ENCODE measurements at regions not wholly inside any gene's neighbourhood (a gene's known extent, or its start where the extent isn't known, plus 50 kb on each side); places are given as distances from the start of the nearest gene placed in this dataset.

DNA sequence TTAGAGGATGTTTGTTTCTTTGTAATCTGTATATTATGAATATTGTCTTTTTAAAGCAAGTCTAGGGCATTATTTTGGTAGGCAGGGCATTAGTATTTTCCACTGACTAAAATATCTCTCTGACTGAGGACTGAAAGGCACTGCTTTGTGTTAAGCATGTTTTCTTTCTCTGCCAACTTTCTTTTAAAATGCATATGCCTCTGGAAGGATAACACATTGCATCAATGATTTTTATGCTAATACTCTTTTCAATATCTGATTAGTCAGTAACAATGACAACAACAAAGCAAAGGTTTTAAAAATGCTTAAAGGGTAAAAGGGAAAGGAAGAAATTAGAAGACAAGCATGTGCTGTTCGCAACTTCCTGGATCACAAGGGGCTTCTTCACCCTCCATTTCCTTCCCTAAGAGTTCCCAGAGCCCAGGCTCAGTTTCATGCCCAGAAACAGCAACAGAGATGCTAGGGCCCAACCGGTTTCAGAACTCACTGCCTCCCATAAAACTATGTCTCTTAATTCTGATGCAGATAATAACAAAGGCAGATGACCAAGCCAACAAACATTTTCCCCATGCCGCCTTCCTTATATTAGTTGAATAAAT is 786.8 kb upstream of the ACVR2A start:
- no peaks in the 10 kb centered on the region for H3K36me3 Mint-ChIP-seq
- H3K4me3 Mint-ChIP-seq = no peak overlapping the region
- H3K27ac Mint-ChIP-seq = no peak overlapping the region
- H3K4me1 Mint-ChIP-seq = no peaks in the 10 kb centered on the region
- H3K9me3 Mint-ChIP-seq = no peaks in the 10 kb centered on the region
- peaks cover 4% of the 10 kb centered on the region for H3K27me3 Mint-ChIP-seq

DNA sequence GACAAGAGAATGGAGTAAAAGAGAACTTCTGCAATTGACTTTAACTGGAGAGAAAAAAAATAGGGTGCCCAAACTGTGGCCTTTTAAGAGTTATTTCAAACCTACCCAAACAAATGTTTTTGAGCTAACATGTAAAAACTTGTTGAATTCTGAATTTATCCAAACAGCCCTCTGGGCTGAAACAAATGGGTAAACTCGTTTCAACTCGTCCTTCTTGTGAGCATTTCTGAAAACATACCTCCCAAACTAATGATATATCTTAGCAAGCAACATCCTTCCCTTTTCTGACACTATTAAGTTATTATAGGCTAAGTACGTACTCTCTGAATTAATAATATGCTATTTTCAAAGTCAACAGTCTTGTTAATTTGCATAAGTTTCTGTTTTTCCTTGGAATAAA is 793.0 kb upstream of the ACVR2A start:
- H3K27ac Mint-ChIP-seq = no peak overlapping the region
- no peaks in the 10 kb centered on the region for H3K36me3 Mint-ChIP-seq
- no peaks in the 10 kb centered on the region for H3K4me1 Mint-ChIP-seq
- H3K27me3 Mint-ChIP-seq = peaks cover 8% of the 10 kb centered on the region
- H3K4me3 Mint-ChIP-seq = no peak overlapping the region
- no peaks in the 10 kb centered on the region for H3K9me3 Mint-ChIP-seq

DNA sequence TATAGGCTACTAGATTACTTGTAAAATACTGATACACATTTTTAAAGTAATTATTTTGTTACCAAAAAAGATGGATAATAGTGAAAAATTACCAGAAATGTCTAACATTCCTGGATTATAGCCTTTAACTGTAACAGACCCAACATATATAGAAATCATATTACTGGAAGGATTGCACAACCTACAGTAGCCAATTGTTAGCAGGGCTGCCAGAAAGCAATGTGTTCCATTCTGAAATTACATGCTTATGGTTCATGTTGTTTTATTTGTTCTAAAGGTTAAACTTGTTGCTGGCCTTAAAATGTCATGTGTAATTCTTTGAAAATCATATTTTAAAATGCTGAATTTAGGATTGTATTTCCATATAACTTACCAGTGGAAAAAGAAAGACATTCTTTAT is 793.6 kb upstream of the ACVR2A start:
- Mint-ChIP-seq H3K4me1 (no peaks in the 10 kb centered on the region), H3K27ac (no peak overlapping the region), H3K27me3 (peaks cover 8% of the 10 kb centered on the region), H3K4me3 (no peak overlapping the region), H3K9me3 (no peaks in the 10 kb centered on the region), H3K36me3 (no peaks in the 10 kb centered on the region)

DNA sequence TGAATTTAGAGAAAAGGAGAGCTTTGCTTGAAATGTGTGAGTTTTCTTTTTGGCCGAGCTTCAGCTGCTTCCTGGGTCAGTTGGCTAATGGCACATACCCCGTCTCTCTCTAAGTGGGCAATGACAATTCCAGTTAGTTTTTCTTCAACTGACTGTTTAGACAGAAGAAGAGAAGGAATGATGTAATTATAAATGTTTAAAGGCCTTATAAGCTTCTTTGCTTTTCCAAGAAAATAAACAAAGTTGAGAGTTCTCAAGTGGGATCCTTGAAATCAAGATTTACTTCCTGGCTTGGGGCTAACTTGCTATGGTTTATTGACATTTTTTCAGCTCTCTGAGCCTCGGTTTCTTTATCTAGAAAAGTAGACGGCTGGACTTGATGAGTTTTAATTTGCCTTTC is 794.9 kb upstream of the ACVR2A start:
- H3K27ac Mint-ChIP-seq = no peak overlapping the region
- peaks cover 8% of the 10 kb centered on the region for H3K27me3 Mint-ChIP-seq
- no peaks in the 10 kb centered on the region for H3K9me3 Mint-ChIP-seq
- no peaks in the 10 kb centered on the region for H3K36me3 Mint-ChIP-seq
- no peak overlapping the region for H3K4me3 Mint-ChIP-seq
- no peaks in the 10 kb centered on the region for H3K4me1 Mint-ChIP-seq

DNA sequence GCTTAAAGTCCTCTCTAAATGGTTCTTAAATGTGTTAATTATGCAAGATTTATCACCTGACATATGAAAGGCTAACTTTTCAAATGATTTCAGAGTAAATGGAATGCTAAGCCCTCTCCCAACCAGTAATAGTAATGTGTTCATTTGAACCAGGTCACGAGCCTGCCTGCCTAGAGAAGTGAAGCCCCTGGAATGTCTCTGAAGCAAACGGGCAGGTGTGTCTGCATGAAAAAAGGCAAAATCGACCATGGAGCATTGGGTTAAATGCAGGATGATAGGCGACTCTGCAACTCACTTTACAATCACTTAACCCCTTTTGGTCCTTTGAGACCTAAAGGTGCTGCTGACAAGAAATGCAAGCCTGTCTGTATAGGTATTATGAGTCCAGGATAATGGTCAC is 798.4 kb upstream of the ACVR2A start:
- no peak overlapping the region for H3K27ac Mint-ChIP-seq
- no peaks in the 10 kb centered on the region for H3K4me1 Mint-ChIP-seq
- no peaks in the 10 kb centered on the region for H3K36me3 Mint-ChIP-seq
- H3K27me3 Mint-ChIP-seq = peaks cover 1% of the 10 kb centered on the region
- H3K4me3 Mint-ChIP-seq = no peak overlapping the region
- H3K9me3 Mint-ChIP-seq = no peaks in the 10 kb centered on the region

DNA sequence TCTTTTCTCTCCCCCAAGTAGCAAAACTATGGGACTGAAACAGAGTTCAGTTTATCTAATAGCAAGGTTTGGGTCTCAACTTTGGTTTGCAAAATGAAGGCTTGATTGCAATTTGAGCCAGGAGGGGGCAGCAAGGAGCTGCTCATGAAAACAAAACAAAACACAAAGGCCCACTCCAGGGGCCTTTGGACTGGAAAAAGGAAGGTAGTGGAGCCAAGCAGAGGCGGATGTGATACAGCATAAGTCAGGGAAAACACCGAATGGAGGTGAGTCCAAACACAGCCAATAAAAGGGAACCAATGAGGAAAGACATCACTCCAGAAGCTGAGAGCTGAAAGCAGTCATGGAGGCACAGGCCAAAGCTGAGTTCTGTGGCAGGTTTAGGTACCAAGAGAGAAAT is 799.7 kb upstream of the ACVR2A start:
- no peaks in the 10 kb centered on the region for H3K9me3 Mint-ChIP-seq
- no peak overlapping the region for H3K27ac Mint-ChIP-seq
- no peaks in the 10 kb centered on the region for H3K4me1 Mint-ChIP-seq
- H3K4me3 Mint-ChIP-seq = no peak overlapping the region
- H3K36me3 Mint-ChIP-seq = no peaks in the 10 kb centered on the region
- no peaks in the 10 kb centered on the region for H3K27me3 Mint-ChIP-seq

DNA sequence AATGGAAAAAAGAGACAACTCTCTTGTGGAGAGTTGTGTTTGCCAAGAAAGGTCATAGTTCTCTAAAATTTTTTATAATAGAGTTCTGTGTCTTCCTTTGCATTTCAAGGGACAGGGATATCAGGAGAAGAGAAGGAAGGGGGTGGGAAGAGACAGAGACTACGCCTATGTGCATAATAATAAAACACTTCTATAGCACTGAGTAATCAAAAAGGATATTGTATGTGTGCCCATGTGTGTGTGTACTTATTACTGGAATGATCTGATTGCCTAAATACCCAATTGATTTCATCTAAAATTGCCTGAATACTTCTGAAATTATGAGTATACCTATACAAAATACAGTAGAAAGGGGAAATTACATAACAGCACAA is 803.7 kb upstream of the ACVR2A start:
- H3K4me1 Mint-ChIP-seq = no peaks in the 10 kb centered on the region
- no peak overlapping the region for H3K27ac Mint-ChIP-seq
- H3K4me3 Mint-ChIP-seq = no peak overlapping the region
- H3K36me3 Mint-ChIP-seq = no peaks in the 10 kb centered on the region
- H3K9me3 Mint-ChIP-seq = no peaks in the 10 kb centered on the region
- H3K27me3 Mint-ChIP-seq = peaks cover 3% of the 10 kb centered on the region

DNA sequence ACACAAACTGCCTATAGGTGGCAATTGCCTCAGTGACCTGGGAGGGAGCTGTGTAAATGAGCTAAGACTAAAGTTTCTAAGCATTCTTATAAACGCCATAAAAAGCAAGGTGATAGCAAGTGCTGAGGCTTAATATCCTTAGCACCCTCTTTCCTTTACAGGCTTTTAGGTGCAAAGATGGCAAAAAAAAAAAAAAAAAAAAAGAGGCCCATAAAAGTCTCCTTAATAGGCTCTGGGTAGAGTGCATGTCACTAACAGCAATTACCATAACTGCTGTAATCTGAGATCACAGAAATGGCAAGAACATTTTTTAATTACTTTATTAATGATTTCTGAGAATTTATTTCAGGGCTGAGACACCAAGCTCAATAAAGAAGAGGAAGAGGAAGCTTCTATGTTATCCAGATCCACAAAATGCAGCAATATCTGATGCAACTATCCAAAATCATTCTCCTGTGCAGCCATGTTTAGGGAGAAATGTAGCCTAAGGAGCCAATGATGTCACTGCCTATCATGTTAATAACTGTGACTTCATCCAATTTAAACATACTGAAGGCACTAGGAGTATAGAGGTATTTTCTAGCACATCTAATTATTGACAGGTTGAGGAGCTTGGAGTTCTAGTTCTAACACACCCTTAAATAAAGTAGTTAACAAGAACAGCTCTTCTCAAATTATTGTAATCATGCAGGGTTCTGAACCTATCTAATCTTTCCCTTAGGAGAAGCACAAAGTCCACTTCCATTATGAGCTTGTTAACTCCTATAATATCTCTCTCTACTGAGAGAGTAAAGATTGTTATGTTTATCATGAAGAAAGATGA is 804.3 kb upstream of the ACVR2A start:
- no peak overlapping the region for H3K4me3 Mint-ChIP-seq
- no peaks in the 10 kb centered on the region for H3K4me1 Mint-ChIP-seq
- H3K36me3 Mint-ChIP-seq = no peaks in the 10 kb centered on the region
- H3K27me3 Mint-ChIP-seq = peaks cover 3% of the 10 kb centered on the region
- no peak overlapping the region for H3K27ac Mint-ChIP-seq
- no peaks in the 10 kb centered on the region for H3K9me3 Mint-ChIP-seq

DNA sequence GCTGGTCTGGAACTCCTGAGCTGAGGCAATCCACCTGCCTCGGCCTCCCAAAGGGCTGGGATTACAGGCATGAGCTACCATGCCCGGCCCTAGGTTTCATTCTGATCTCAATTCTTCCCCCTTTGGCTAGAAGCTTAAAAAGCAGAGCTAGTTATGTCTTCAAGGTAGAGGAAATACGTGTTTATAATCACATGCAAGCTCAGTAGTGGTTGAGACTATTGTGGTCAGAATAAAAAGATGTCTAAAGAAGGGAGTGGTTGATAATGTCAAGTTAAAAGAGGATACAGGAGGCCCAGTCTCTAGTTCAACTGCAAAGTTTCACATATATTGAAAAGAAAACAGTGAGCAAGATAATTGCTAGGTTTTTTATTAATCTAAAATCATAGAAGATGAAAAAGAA is 807.8 kb upstream of the ACVR2A start:
- Mint-ChIP-seq H3K9me3 (no peaks in the 10 kb centered on the region), H3K27ac (no peak overlapping the region), H3K4me1 (no peaks in the 10 kb centered on the region), H3K36me3 (no peaks in the 10 kb centered on the region), H3K4me3 (no peak overlapping the region), H3K27me3 (peaks cover 5% of the 10 kb centered on the region)

DNA sequence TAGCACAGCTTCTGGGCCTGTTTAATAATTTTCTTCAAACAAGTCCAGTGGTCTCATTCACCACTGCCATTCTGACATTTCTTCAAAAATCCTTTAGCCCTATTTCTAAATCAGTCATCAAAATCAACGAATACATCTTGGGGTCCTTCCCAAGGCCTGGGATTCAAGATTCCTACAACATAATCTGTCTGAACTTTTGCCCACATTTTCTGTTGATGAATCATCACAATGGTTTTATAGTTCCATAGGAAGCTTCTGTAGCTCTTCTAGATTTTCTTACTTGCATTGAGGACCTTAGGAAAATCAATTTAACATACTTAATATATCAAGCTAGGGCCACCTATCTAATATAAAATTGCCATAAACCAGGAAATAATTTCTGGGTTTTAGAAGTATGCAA is 811.8 kb upstream of the ACVR2A start:
- H3K4me1 Mint-ChIP-seq = no peaks in the 10 kb centered on the region
- no peaks in the 10 kb centered on the region for H3K36me3 Mint-ChIP-seq
- no peaks in the 10 kb centered on the region for H3K9me3 Mint-ChIP-seq
- H3K27me3 Mint-ChIP-seq = peaks cover 6% of the 10 kb centered on the region
- H3K4me3 Mint-ChIP-seq = no peak overlapping the region
- H3K27ac Mint-ChIP-seq = no peak overlapping the region

DNA sequence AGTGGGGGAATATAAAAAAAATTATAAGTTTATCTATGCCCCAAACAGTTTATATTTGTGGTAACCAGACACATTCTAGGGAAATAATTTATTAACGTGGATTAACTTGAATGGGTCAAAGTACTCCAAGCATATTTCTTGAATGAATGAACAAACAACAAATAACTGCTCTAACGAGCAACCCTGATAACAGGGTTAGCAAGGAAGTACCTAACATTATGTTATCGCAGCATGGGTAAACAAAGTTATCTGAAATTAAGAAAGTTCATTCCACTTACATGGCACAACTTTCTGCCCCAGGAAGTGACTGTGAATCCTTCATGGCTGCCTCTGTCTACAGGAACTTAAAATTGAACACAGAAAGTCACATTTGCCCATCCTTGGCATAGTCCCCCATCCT is 812.9 kb upstream of the ACVR2A start:
- Mint-ChIP-seq H3K4me1 (no peaks in the 10 kb centered on the region), H3K27me3 (peaks cover 7% of the 10 kb centered on the region), H3K36me3 (no peaks in the 10 kb centered on the region), H3K27ac (no peak overlapping the region), H3K9me3 (no peaks in the 10 kb centered on the region), H3K4me3 (no peak overlapping the region)

DNA sequence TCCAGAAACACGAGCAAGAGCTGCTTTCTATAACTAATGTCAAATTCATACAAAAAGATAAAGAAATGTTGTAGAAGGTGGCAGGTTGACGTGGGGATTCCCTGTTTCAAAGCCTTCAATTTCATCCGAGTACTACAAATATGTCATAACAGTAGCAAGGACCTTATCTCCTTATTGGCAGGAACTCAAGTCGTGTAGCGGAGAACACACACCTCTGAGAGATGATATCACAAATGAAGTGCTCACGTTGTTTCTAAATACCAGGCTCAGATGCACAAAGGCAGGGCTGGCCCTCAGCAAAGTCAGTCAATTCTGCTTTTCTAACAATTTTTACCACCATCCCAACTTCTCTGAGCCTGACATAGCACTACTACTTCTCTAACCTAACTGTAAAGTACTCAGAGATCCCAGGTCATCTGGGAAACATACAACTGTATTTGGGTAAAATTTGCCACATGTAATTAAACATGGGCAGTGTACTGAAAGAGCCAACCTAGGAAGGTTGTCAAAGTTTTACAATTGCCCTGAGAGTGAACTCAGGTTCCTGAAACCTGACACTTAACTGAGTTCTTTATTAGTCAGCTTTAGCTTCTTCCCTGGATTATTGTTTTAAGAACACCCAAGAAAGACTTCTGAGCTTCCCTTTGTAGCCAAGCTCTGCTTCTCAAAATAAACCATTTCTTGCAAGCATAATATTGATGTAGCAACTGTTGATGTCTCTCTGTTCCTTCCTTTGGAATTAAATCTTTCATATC is 813.7 kb upstream of the ACVR2A start:
- Mint-ChIP-seq H3K27me3 (peaks cover 10% of the 10 kb centered on the region), H3K4me3 (no peak overlapping the region), H3K36me3 (no peaks in the 10 kb centered on the region), H3K9me3 (no peaks in the 10 kb centered on the region), H3K27ac (no peak overlapping the region), H3K4me1 (no peaks in the 10 kb centered on the region)

DNA sequence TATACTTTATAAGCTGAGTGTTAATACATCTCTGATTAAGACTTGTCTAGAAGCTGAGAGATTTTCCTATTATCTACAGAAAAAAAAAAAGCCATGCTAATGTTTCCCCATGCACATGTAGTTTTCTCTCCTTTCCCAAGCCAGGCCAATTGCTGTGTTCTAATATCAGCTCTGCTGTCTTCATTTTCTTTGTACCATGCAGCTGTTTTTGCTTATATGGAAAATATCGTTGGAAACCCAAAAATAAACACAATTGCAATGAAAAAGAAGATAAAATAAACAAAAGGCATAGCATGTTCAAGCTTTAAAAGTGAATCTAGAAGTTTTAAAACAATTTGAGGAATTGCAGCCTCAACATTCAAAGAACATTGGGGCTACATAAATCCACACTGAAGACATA is 817.4 kb upstream of the ACVR2A start:
- Mint-ChIP-seq H3K27ac (no peak overlapping the region), H3K4me1 (no peaks in the 10 kb centered on the region), H3K9me3 (peaks cover 9% of the 10 kb centered on the region), H3K36me3 (peaks cover 4% of the 10 kb centered on the region), H3K27me3 (peaks cover 14% of the 10 kb centered on the region), H3K4me3 (no peak overlapping the region)

DNA sequence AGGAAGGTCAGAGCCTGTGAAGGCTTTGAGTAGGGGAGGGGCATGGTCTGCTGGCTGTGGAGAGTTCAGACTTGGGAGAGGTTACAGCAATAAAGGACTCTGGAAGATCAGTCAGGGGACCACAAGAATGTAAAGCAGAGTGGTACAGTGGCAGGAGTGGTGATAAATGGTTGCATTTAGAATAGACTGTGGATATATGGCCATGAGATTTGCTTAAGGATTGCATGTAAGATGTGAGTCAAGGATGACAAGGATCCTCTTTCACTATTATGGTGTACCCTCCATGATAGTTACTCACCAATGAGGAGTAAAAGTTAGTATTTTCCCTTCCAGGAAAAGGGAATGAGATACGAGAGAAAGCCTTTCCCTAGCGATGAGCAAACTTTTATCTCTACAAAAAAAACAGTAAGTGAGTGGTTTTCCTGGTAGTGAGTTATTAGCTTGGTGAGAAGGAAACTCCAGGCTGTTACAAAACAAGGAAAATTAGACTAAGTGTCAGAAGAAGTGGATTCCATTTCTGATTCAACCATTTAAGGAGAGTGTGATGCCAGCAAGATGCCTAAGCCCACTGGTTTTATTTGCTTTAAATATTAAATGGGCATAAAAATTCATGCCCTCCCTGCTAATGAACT is 818.0 kb upstream of the ACVR2A start:
- Mint-ChIP-seq H3K27me3 (peaks cover 14% of the 10 kb centered on the region), H3K4me1 (no peaks in the 10 kb centered on the region), H3K36me3 (peaks cover 4% of the 10 kb centered on the region), H3K27ac (no peak overlapping the region), H3K4me3 (no peak overlapping the region), H3K9me3 (peaks cover 13% of the 10 kb centered on the region)

DNA sequence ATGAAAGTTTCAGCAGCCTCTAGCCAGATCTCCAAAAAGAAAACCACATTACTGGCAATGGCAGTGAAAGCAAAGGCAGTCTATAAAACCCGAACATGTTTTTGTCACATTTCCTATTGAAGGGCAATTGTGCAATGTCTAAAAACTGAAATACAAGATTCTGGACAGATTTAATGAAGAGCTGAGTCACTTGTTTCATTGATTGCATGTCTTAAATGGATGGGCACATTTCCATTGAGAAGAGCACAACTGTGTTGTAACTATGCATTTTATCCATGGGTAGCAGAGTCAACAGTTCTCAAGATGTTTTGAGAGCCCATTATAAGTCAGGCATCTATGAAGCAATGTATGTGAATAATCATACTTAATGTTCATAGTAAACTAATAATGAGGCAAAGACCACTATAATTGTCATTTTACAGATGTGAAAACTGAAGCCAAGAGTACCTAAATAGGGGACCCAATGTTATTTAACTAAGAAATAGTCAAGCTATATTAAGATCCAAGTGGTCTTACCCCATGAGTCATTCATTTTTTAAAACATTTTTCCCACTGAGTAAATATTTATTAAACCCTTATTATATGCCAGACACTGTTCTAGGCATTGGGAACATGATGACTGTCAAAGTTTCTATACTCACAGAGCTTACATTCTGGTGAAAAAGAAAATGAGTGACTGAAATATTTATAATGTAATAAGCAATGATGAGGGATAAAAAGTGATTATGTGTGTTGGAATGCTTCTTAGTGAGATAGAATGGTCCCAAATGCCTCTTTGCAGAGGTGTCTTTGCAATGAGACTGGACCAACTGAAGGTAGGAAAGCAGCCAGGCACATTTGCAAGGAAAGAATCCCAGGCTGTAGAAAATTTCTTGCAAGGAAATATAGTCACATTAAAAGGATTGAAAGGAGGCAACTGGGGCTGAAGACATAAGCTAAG is 818.9 kb upstream of the ACVR2A start:
- Mint-ChIP-seq H3K4me3 (no peak overlapping the region), H3K27me3 (peaks cover 14% of the 10 kb centered on the region), H3K9me3 (peaks cover 13% of the 10 kb centered on the region)

More for the DNA sequence above, 818.9 kb upstream of the ACVR2A start:
- Mint-ChIP-seq H3K36me3 (peaks cover 4% of the 10 kb centered on the region), H3K27ac (no peak overlapping the region), H3K4me1 (no peaks in the 10 kb centered on the region)

All from activated naive CD4-positive, alpha-beta T cell treated with anti-CD3 and anti-CD28 coated beads, Interleukin-2, amount 50 U/mL, for 24 hours (primary cell).